ENCODE measurements at regions not wholly inside any gene's neighbourhood (a gene's known extent, or its start where the extent isn't known, plus 50 kb on each side); places are given as distances from the start of the nearest gene placed in this dataset.

GRCh38 chr18:47682876-47683275, 247.6 kb downstream of the SMAD2 start:
- H3K4me3 ChIP-seq (ENCODE audit: low read length), result no peak overlapping the region
- TF ChIP-seq, protein P1, sequence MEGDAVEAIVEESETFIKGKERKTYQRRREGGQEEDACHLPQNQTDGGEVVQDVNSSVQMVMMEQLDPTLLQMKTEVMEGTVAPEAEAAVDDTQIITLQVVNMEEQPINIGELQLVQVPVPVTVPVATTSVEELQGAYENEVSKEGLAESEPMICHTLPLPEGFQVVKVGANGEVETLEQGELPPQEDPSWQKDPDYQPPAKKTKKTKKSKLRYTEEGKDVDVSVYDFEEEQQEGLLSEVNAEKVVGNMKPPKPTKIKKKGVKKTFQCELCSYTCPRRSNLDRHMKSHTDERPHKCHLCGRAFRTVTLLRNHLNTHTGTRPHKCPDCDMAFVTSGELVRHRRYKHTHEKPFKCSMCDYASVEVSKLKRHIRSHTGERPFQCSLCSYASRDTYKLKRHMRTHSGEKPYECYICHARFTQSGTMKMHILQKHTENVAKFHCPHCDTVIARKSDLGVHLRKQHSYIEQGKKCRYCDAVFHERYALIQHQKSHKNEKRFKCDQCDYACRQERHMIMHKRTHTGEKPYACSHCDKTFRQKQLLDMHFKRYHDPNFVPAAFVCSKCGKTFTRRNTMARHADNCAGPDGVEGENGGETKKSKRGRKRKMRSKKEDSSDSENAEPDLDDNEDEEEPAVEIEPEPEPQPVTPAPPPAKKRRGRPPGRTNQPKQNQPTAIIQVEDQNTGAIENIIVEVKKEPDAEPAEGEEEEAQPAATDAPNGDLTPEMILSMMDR (conservative IDR thresholded peaks at IDR 0.05; ENCODE audit: low read depth, low read length), result no peak
- DNase-seq (ENCODE audit: low read depth), result no peak

DNA sequence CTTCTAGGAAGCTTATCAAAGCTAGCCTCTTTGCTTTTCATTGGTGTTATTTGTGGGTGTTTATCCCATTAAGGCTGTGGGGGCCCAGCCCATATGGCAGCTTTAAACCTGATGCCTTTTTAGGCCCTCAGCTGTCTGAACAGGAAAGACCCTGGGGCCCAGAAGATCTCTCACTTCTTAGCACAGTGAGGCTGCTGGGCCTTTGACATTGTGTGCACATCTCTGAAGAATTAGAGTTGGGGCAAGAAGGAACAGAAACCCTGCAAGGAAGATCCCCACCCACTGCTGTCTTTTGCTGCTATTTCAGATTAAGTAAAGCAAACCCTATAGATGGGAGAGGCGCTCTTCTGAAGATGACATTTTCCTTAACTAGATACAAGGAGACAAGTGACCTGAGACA, 250.0 kb downstream of the SMAD2 start:
- no peak for DNase-seq (ENCODE audit: low read depth)
- TF ChIP-seq, protein P1 (conservative IDR thresholded peaks at IDR 0.05; ENCODE audit: low read depth, low read length), result no peak
- no peak overlapping the region for H3K4me3 ChIP-seq (ENCODE audit: low read length)

GRCh38 chr18:47679864-47680263, 250.6 kb downstream of the SMAD2 start:
- DNase-seq (ENCODE audit: low read depth), result no peak
- TF ChIP-seq, protein P1 (conservative IDR thresholded peaks at IDR 0.05; ENCODE audit: low read depth, low read length), result no peak
- H3K4me3 ChIP-seq (ENCODE audit: low read length), result no peak overlapping the region

DNA sequence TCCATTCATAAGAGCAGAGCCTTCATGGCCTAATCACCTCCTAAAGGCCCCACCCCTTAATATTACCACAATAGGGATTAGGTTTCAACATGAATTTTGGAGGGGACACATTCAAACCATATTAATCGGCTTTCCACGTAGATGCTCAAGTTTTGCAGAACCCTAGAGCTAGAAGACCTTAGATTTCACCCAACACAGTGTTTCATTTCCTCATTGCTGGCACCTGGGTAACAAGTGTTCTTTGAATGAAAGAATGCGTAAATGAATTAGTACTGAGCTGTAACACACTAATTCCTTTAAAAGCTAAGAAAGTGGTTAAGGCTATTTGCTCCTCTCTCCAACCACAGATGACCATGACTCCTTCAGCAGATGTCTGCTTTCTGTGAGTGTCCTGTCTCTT, 252.5 kb downstream of the SMAD2 start:
- DNase-seq (ENCODE audit: low read depth), result no peak
- TF ChIP-seq, protein P1 (conservative IDR thresholded peaks at IDR 0.05; ENCODE audit: low read depth, low read length), result no peak
- no peak overlapping the region for H3K4me3 ChIP-seq (ENCODE audit: low read length)

DNA sequence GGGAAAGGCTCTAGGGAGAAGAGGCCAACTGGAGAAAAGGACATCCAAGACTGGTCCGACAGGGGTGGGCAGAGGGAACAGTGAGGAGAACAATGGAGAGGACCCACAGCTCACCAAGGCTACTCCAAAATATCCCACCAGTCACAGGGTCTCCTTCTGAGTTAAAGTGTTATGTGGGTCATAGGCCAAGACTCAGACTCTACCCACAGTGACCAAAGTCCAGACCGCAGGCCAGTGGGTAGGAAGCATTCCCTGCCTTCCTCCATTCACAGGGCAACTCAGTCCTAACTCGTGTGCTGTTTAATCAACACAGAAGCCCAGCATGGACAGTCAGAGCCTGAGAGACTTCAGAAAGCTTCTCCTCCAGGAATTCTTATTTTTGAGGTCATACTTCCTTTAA, 260.6 kb downstream of the SMAD2 start:
- H3K4me3 ChIP-seq (ENCODE audit: low read length), result no peak overlapping the region
- DNase-seq (ENCODE audit: low read depth), result no peak
- TF ChIP-seq, protein P1 (conservative IDR thresholded peaks at IDR 0.05; ENCODE audit: low read depth, low read length), result no peak

GRCh38 chr18:47658498-47658897, 272.0 kb downstream of the SMAD2 start:
- TF ChIP-seq, protein P1 (conservative IDR thresholded peaks at IDR 0.05; ENCODE audit: low read depth, low read length), result no peak
- DNase-seq (ENCODE audit: low read depth), result no peak

GRCh38 chr18:47654988-47655387, 275.5 kb downstream of the SMAD2 start:
- no peak for DNase-seq (ENCODE audit: low read depth)
- TF ChIP-seq, protein P1 (conservative IDR thresholded peaks at IDR 0.05; ENCODE audit: low read depth, low read length), result no peak
- no peak overlapping the region for H3K4me3 ChIP-seq (ENCODE audit: low read length)

More at GRCh38 chr18:47658498-47658897, 272.0 kb downstream of the SMAD2 start:
- H3K4me3 ChIP-seq (ENCODE audit: low read length), result no peak overlapping the region

Data from retinal pigment epithelial cell (primary cell).